GM12874 (cell line): ENCODE measurements at regions not wholly inside any gene's neighbourhood (a gene's known extent, or its start where the extent isn't known, plus 50 kb on each side); places are given as distances from the start of the nearest gene placed in this dataset.

ENCODE experiments used
- TF ChIP-seq, protein P1 (sequence below): IDR thresholded peaks from 2 replicates; pipeline ENCODE4 v1.5.1; 2011; ENCODE audit warnings: low read depth, mild to moderate bottlenecking, control low read depth, low read length, moderate library complexity; ENCODE audit not compliant: insufficient read depth

DNA sequence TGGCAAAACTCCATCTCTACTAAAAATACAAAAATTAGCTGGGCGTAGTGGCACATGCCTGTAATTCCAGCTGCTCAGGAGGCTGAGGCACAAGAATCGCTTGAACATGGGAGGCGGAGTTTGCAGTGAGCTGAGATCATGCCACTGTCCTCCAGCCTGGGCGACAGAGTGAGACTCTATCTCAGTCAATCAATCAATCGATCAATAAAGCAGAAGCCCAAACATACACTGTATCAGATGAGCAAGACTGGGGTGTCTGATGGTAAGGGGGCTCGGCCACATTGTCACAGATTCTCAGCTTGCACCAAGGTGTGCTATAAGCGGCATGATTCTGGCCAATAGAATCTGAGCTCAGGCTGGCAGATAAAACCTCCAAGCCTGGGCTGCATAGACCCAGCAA is 261.1 kb downstream of the BUD13 start:
- TF ChIP-seq, protein P1, sequence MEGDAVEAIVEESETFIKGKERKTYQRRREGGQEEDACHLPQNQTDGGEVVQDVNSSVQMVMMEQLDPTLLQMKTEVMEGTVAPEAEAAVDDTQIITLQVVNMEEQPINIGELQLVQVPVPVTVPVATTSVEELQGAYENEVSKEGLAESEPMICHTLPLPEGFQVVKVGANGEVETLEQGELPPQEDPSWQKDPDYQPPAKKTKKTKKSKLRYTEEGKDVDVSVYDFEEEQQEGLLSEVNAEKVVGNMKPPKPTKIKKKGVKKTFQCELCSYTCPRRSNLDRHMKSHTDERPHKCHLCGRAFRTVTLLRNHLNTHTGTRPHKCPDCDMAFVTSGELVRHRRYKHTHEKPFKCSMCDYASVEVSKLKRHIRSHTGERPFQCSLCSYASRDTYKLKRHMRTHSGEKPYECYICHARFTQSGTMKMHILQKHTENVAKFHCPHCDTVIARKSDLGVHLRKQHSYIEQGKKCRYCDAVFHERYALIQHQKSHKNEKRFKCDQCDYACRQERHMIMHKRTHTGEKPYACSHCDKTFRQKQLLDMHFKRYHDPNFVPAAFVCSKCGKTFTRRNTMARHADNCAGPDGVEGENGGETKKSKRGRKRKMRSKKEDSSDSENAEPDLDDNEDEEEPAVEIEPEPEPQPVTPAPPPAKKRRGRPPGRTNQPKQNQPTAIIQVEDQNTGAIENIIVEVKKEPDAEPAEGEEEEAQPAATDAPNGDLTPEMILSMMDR: no peak

DNA sequence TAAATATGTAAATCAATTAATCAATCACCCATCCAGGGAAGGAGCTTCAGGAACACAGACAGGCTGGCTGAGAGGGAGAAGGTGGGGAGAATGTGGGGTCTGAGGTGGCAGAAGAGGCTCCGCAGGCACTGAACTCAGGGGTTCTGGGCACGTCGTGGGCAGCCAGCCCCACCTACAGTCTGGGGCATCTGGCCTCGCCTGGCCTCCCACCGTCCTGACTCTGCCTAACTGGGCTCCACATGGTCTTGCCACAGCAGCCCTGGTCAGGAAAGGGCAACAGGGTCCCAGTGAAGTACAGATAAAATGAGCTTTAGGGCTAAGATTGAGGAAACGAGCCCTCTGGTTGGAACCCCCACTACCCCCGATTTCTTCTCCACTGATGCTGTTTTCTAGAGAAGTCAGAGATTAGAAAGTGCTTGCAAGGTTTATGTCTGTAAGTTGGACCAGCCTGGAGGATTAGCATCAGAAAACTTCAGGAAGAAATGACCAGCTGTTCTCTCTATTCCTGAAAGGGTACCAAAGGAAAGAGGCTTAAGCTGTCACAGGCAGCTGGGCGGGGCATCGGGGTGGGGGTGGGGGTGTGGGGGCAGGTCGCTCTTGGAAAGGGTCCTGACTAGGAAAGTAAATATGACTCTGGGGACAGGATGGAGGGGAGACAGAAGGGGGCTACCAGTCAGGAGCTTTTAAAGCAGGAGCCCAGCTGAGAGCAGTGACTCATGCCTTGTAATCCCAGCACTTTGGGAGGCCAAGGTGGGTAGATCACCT is 261.7 kb downstream of the BUD13 start:
- TF ChIP-seq, protein P1: no peak

DNA sequence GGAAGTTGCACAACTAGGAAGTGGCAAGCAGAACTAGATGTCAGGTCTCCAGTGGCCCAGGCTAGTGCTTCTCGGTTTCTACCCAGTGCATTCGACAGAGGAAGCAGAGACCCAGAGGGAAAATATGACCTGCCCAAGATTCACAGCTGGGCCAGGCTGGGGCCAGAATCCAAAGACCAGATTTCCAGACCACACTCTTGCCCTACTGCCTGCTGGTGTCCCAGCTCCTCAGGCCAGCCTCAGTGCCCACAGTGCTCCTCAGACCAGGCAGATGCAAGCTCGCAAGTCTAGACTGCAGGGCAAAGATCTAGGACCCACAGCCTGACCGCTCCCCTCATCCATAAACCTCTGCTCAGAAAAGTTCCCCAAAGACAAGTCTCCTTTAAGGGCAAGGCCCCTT is 262.6 kb downstream of the BUD13 start:
- TF ChIP-seq, protein P1: no peak

DNA sequence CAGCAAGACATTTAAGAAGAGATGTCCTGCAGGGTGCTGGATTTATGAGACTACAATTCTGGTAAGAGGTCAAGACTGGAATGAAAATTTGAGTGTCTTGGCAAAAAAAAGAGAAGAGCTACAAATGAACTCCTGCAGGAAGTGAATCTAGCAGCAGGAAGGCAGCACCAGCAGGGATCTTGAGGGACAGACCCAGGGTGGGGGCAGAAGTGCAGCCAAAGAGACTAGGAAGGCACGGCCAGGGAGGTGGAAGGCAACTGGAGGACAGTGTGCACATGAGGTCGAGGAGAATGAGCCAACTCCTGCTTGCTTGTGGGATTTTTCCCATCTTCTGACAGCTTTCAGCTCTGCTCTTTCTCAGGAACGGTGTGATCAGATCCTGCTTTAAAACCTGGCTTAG is 263.2 kb downstream of the BUD13 start:
- TF ChIP-seq, protein P1: no peak

DNA sequence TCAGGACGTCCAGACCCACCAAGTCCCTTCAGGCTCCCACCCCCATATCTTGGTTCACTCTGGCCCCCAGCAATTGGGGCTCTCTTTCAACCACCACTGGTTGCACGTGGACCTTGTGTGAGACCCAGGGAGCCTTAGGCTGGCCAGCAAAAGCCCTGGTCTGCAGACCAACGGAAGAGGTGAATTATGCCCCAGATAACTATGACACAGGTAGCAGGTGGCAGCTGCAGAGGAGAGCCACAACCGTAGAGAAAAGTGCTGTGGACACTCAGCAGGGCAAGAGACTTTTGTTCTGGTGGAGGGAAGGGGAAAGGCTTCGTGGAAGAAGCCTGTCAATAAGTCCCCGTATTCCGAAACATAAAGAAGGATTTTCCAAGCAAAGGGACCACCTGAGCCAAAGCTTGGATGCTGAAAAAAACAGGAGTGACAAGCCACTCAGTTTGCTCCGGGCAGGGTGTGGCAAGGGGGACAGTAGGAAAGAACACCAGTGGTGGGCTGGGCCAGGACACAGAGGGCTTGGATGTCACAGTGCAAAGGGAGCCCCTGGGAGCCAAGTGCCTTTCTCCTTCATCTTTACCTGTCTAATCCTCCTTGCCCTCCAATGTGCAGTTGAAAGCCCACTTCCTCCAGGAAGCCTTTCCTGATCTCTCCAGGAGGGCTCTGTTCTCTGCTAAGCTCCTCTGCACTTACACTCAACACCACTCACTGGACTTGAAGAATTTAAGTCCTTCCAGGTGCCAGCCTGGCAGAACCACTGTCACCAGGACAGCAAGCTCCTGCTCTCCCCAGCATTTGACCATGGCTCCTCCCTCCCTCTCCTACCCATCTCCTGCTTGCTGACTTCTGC is 264.7 kb downstream of the BUD13 start:
- TF ChIP-seq, protein P1: no peak

DNA sequence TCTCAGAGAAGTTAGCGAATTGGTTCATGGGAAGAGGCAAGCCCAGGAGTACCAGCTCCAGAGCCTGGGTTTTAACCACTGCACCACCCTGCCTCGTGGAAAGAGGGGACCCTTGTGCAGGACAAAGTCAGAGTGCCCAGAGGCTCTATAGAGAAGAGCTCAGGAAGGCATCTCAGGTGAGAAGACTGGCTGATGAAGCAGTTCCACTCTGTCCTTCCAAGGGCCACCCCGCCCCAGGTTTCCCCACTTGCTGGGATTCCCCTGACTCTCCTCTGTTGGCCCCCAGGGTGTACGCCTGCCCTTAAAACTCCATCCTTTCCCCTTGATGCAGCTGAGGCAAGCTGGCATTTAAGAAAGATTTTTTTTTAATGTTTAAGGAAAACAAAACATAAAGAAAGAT is 265.8 kb downstream of the BUD13 start:
- TF ChIP-seq, protein P1: no peak

DNA sequence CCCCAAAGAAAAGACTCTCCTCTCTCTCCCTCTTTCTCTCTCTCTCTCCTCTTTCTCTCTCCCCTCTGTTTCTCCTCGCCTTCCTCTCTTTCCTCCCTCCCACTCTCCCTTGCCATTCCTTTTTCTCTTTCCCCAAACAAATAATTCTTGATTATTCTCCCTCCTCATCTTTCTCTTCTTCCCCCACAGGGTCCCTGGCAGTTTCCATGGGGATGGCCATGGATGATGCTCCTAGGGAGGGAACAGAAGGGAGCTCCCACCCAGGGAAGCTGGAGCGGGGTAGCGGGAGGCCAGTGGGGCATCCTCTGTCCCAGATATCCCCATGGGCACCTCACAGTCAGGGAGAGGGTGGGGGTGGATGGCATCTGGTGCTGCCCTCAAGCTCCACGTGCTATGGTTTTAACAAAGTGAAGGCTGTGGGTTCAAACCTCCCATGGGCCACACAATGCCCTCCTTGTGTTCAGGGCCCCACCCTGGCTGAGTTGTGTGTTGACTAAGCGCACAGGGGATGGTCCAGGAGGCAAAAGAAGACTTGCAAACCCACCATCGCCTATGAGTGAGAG is 266.4 kb downstream of the BUD13 start:
- TF ChIP-seq, protein P1: no peak
